ENCODE measurements at regions not wholly inside any gene's neighbourhood (a gene's known extent, or its start where the extent isn't known, plus 50 kb on each side); places are given as distances from the start of the nearest gene placed in this dataset.

DNA sequence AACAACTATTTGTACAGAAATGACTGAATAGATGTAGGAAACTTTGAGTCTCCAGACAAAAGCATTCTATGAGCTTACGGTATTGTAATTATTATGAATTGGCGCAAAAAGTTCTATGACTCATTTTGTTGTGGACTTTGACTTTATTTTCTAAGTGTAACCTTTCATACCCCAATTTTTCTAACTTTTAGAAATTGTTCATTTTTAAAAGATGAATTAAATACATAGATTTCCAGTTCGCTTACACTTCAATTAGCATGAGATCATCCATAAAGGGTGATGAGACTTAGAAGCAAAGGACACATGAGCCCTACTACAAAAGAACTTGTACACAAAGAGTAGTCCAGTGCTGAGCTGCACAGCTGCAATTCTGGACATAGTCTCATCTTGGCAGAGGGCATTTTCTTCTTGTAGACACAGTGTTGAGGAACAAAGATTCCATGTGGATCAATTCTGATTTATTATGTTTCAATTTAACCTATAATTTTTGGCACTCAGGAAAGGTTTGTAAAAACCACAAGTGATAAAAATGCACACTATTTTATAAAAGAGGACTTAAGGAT lies 431.1 kb downstream of the LRRIQ3 start:
- no peaks in the 10 kb centered on the region for H3K27me3 ChIP-seq (ENCODE audit: insufficient read depth)
- no peaks in the 10 kb centered on the region for H3K9me2 ChIP-seq (ENCODE audit: insufficient read depth)
- no peaks in the 10 kb centered on the region for H3K27me3 Mint-ChIP-seq (ENCODE audit: insufficient read depth, low read depth, poor library complexity)
- DNase-seq (ENCODE audit: low spot score): no peak
- no peak for ATAC-seq
- H3K9me3 Mint-ChIP-seq: no peaks in the 10 kb centered on the region
- no peak overlapping the region for H3K27ac ChIP-seq (ENCODE audit: low read depth)
- no peak overlapping the region for H2AFZ ChIP-seq
- no peaks in the 10 kb centered on the region for H4K20me1 ChIP-seq (replicated peaks; ENCODE audit: insufficient read depth)
- no peak overlapping the region for H3K4me3 ChIP-seq
- H3K27ac Mint-ChIP-seq: no peak overlapping the region
- TF ChIP-seq ZNF331 (CRISPR knock-in tag; IDR thresholded peaks at IDR 0.05; ENCODE audit: low read depth) (no peak), JUNB (IDR thresholded peaks at IDR 0.05; ENCODE audit: unreplicated experiment) (no peak), ZNF114 (CRISPR knock-in tag; IDR thresholded peaks at IDR 0.05) (no peak), EZH2phosphoT487 (IDR thresholded peaks at IDR 0.05; ENCODE audit: unreplicated experiment) (no peak), NANOG (IDR thresholded peaks at IDR 0.05; ENCODE audit: borderline replicate concordance) (no peak), EZH2 (IDR thresholded peaks at IDR 0.05; ENCODE audit: low read depth, unreplicated experiment) (no peak), STAT1 (IDR thresholded peaks at IDR 0.05; ENCODE audit: unreplicated experiment) (no peak)
- TF ChIP-seq, protein P1, sequence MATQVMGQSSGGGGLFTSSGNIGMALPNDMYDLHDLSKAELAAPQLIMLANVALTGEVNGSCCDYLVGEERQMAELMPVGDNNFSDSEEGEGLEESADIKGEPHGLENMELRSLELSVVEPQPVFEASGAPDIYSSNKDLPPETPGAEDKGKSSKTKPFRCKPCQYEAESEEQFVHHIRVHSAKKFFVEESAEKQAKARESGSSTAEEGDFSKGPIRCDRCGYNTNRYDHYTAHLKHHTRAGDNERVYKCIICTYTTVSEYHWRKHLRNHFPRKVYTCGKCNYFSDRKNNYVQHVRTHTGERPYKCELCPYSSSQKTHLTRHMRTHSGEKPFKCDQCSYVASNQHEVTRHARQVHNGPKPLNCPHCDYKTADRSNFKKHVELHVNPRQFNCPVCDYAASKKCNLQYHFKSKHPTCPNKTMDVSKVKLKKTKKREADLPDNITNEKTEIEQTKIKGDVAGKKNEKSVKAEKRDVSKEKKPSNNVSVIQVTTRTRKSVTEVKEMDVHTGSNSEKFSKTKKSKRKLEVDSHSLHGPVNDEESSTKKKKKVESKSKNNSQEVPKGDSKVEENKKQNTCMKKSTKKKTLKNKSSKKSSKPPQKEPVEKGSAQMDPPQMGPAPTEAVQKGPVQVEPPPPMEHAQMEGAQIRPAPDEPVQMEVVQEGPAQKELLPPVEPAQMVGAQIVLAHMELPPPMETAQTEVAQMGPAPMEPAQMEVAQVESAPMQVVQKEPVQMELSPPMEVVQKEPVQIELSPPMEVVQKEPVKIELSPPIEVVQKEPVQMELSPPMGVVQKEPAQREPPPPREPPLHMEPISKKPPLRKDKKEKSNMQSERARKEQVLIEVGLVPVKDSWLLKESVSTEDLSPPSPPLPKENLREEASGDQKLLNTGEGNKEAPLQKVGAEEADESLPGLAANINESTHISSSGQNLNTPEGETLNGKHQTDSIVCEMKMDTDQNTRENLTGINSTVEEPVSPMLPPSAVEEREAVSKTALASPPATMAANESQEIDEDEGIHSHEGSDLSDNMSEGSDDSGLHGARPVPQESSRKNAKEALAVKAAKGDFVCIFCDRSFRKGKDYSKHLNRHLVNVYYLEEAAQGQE (IDR thresholded peaks at IDR 0.05; ENCODE audit: unreplicated experiment): no peak
- TF ChIP-seq, protein P2, sequence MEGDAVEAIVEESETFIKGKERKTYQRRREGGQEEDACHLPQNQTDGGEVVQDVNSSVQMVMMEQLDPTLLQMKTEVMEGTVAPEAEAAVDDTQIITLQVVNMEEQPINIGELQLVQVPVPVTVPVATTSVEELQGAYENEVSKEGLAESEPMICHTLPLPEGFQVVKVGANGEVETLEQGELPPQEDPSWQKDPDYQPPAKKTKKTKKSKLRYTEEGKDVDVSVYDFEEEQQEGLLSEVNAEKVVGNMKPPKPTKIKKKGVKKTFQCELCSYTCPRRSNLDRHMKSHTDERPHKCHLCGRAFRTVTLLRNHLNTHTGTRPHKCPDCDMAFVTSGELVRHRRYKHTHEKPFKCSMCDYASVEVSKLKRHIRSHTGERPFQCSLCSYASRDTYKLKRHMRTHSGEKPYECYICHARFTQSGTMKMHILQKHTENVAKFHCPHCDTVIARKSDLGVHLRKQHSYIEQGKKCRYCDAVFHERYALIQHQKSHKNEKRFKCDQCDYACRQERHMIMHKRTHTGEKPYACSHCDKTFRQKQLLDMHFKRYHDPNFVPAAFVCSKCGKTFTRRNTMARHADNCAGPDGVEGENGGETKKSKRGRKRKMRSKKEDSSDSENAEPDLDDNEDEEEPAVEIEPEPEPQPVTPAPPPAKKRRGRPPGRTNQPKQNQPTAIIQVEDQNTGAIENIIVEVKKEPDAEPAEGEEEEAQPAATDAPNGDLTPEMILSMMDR (conservative IDR thresholded peaks at IDR 0.05; ENCODE audit: low read depth in 2 of 2): no peak
- H3K79me2 ChIP-seq (replicated peaks; ENCODE audit: insufficient read depth): no peaks in the 10 kb centered on the region
- no peaks in the 10 kb centered on the region for H3K36me3 Mint-ChIP-seq (ENCODE audit: low read depth)
- peaks cover 5% of the 10 kb centered on the region; the same call in 2 of the 3 replicates for H3K4me1 Mint-ChIP-seq
- H3F3A ChIP-seq (replicated peaks; ENCODE audit: low read depth): no peaks in the 10 kb centered on the region
- no peak overlapping the region for H3K4me2 ChIP-seq
- H3K4me3 Mint-ChIP-seq: no peak overlapping the region
- H3K4me1 ChIP-seq (ENCODE audit: insufficient read depth): no peaks in the 10 kb centered on the region
- no peaks in the 10 kb centered on the region for H3K36me3 ChIP-seq (ENCODE audit: insufficient read depth)

DNA sequence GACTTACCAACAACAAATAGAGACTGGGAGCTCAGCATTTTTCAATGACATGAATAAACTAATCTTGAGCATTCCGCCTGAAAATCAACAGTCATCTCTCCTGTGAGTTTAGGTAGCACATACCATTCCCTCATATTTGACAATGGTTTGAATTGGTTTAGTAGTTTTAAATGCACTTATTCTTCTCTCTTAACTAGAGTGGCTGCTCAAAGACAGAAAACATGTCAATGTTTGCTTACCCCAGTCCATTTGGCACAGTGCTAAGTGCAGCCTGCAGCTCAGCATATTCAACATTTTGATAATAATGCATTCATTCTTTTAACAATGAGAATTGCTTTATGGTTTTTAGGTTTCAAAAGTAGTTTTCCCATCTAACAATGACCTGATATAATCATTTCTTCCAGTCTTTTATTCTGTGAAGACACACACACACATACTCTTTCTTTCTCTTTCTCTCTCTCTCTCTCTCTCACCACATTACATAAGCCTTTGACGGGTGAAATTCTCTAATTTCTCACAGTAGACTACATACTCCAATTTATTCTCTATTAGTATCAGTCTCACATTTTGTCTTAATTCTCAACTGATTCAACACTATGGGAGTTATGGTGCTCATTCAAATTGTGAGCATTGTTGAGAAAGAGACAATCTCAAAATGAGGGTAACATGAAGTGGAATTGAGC lies 432.3 kb downstream of the LRRIQ3 start:
- H3K27ac ChIP-seq (ENCODE audit: low read depth): no peak overlapping the region
- no peaks in the 10 kb centered on the region for H3K9me3 Mint-ChIP-seq
- H3K4me2 ChIP-seq: no peak overlapping the region
- H3K36me3 ChIP-seq (ENCODE audit: insufficient read depth): no peaks in the 10 kb centered on the region
- H3K79me2 ChIP-seq (replicated peaks; ENCODE audit: insufficient read depth): no peaks in the 10 kb centered on the region
- H3K27me3 ChIP-seq (ENCODE audit: insufficient read depth): no peaks in the 10 kb centered on the region
- no peaks in the 10 kb centered on the region for H3K9me2 ChIP-seq (ENCODE audit: insufficient read depth)
- TF ChIP-seq POLR2AphosphoS5 (IDR thresholded peaks at IDR 0.05; ENCODE audit: low read depth) (no peak), EZH2 (IDR thresholded peaks at IDR 0.05; ENCODE audit: low read depth, unreplicated experiment) (no peak), ZNF114 (CRISPR knock-in tag; IDR thresholded peaks at IDR 0.05) (no peak)
- H4K20me1 ChIP-seq (replicated peaks; ENCODE audit: insufficient read depth): no peaks in the 10 kb centered on the region
- no peak overlapping the region for H3K27ac Mint-ChIP-seq
- H3K36me3 Mint-ChIP-seq (ENCODE audit: low read depth): no peaks in the 10 kb centered on the region
- peaks cover 5% of the 10 kb centered on the region; the same call in 2 of the 3 replicates for H3K4me1 Mint-ChIP-seq
- ATAC-seq (no peak), DNase-seq (ENCODE audit: low spot score) (no peak)
- no peak overlapping the region for H2AFZ ChIP-seq
- no peak overlapping the region for H3K4me3 Mint-ChIP-seq
- H3K4me1 ChIP-seq (ENCODE audit: insufficient read depth): no peaks in the 10 kb centered on the region
- no peak overlapping the region for H3K4me3 ChIP-seq
- H3K27me3 Mint-ChIP-seq (ENCODE audit: insufficient read depth, low read depth, poor library complexity): no peaks in the 10 kb centered on the region
- no peaks in the 10 kb centered on the region for H3F3A ChIP-seq (replicated peaks; ENCODE audit: low read depth)

All from GM23338 (cell line).